ENCODE measurements at regions not wholly inside any gene's neighbourhood (a gene's known extent, or its start where the extent isn't known, plus 50 kb on each side); places are given as distances from the start of the nearest gene placed in this dataset.

- Histone ChIP-seq H3K4me3 (ENCODE audit: low read depth, low read length) (no peak overlapping the region), H3K27me3 (ENCODE audit: control insufficient read depth, insufficient read depth, low read length) (no peaks in the 10 kb centered on the region), H3K36me3 (ENCODE audit: control insufficient read depth, insufficient read depth, low read length) (no peaks in the 10 kb centered on the region)
- no peak for TF ChIP-seq CTCF (IDR thresholded peaks at IDR 0.05; ENCODE audit: insufficient read depth, low read length, poor library complexity, severe bottlenecking)
- DNase-seq (ENCODE audit: low read depth), result no peak
These were observed 1130.9 kb upstream of the PRKX start for GRCh38 chrX:4844376-4844775.

- no peak for DNase-seq (ENCODE audit: low read depth)
- H3K36me3 ChIP-seq (ENCODE audit: control insufficient read depth, insufficient read depth, low read length), result no peaks in the 10 kb centered on the region
- no peak for TF ChIP-seq CTCF (IDR thresholded peaks at IDR 0.05; ENCODE audit: insufficient read depth, low read length, poor library complexity, severe bottlenecking)
- H3K4me3 ChIP-seq (ENCODE audit: low read depth, low read length), result no peak overlapping the region
- no peaks in the 10 kb centered on the region for H3K27me3 ChIP-seq (ENCODE audit: control insufficient read depth, insufficient read depth, low read length)
These were observed 1127.8 kb upstream of the PRKX start for GRCh38 chrX:4841216-4841745.

GRCh38 chrX:4831574-4831973 is 1118.1 kb upstream of the PRKX start:
- H3K27me3 ChIP-seq (ENCODE audit: control insufficient read depth, insufficient read depth, low read length), result no peaks in the 10 kb centered on the region
- no peak overlapping the region for H3K4me3 ChIP-seq (ENCODE audit: low read depth, low read length)
- no peaks in the 10 kb centered on the region for H3K36me3 ChIP-seq (ENCODE audit: control insufficient read depth, insufficient read depth, low read length)
- no peak for DNase-seq (ENCODE audit: low read depth)
- TF ChIP-seq CTCF (IDR thresholded peaks at IDR 0.05; ENCODE audit: insufficient read depth, low read length, poor library complexity, severe bottlenecking), result no peak

GRCh38 chrX:4830880-4831557 is 1117.6 kb upstream of the PRKX start:
- no peak for TF ChIP-seq CTCF (IDR thresholded peaks at IDR 0.05; ENCODE audit: insufficient read depth, low read length, poor library complexity, severe bottlenecking)
- no peak overlapping the region for H3K4me3 ChIP-seq (ENCODE audit: low read depth, low read length)
- no peaks in the 10 kb centered on the region for H3K36me3 ChIP-seq (ENCODE audit: control insufficient read depth, insufficient read depth, low read length)
- H3K27me3 ChIP-seq (ENCODE audit: control insufficient read depth, insufficient read depth, low read length), result no peaks in the 10 kb centered on the region
- DNase-seq (ENCODE audit: low read depth), result no peak

GRCh38 chrX:4825550-4825949 is 1112.1 kb upstream of the PRKX start:
- H3K27me3 ChIP-seq (ENCODE audit: control insufficient read depth, insufficient read depth, low read length), result no peaks in the 10 kb centered on the region
- TF ChIP-seq CTCF (IDR thresholded peaks at IDR 0.05; ENCODE audit: insufficient read depth, low read length, poor library complexity, severe bottlenecking), result no peak
- H3K4me3 ChIP-seq (ENCODE audit: low read depth, low read length), result no peak overlapping the region
- DNase-seq (ENCODE audit: low read depth), result no peak
- no peaks in the 10 kb centered on the region for H3K36me3 ChIP-seq (ENCODE audit: control insufficient read depth, insufficient read depth, low read length)

- H3K27me3 ChIP-seq (ENCODE audit: control insufficient read depth, insufficient read depth, low read length), result no peaks in the 10 kb centered on the region
- no peak for DNase-seq (ENCODE audit: low read depth)
- H3K36me3 ChIP-seq (ENCODE audit: control insufficient read depth, insufficient read depth, low read length), result no peaks in the 10 kb centered on the region
- TF ChIP-seq CTCF (IDR thresholded peaks at IDR 0.05; ENCODE audit: insufficient read depth, low read length, poor library complexity, severe bottlenecking), result no peak
- no peak overlapping the region for H3K4me3 ChIP-seq (ENCODE audit: low read depth, low read length)
These were observed 1096.1 kb upstream of the PRKX start for GRCh38 chrX:4809571-4809970.

Measured in kidney epithelial cell (primary cell).